H54 (cell line): ENCODE measurements at regions not wholly inside any gene's neighbourhood (a gene's known extent, or its start where the extent isn't known, plus 50 kb on each side); places are given as distances from the start of the nearest gene placed in this dataset.

Experiments used
- DNase-seq: peaks from one replicate; pipeline ENCODE4 v3.0.0; 2011; ENCODE audit warnings: low spot score, mixed read lengths; ENCODE audit not compliant: insufficient read length
- FAIRE-seq: peaks from 3 replicates; lab custom pipeline; 2011; peaks lifted over from hg19 to GRCh38; lab: Jason Lieb, UNC
- POLR2A ChIP-seq: IDR thresholded peaks from 2 replicates; pipeline ENCODE4 v1.6.1; 2011; ENCODE audit warnings: low read depth, mild to moderate bottlenecking, low read length

- no peak for DNase-seq
- no peak for TF ChIP-seq POLR2A
- FAIRE-seq = no peak
These were observed 237.8 kb upstream of the RHOBTB1 start for GRCh38 chr10:61181832-61182231.

GRCh38 chr10:61179771-61180170, 235.8 kb upstream of the RHOBTB1 start:
- no peak for TF ChIP-seq POLR2A
- DNase-seq (no peak), FAIRE-seq (no peak)

GRCh38 chr10:61176424-61176823, 232.4 kb upstream of the RHOBTB1 start:
- no peak for DNase-seq
- FAIRE-seq = no peak
- TF ChIP-seq POLR2A = no peak

GRCh38 chr10:61175316-61175715, 231.3 kb upstream of the RHOBTB1 start:
- no peak for TF ChIP-seq POLR2A
- no peak for DNase-seq
- no peak for FAIRE-seq

GRCh38 chr10:61173450-61173849, 229.5 kb upstream of the RHOBTB1 start:
- no peak for TF ChIP-seq POLR2A
- FAIRE-seq = no peak
- no peak for DNase-seq

GRCh38 chr10:61172182-61172926, 228.4 kb upstream of the RHOBTB1 start:
- TF ChIP-seq POLR2A = no peak
- DNase-seq (no peak), FAIRE-seq (no peak)

- TF ChIP-seq POLR2A = no peak
- DNase-seq (no peak), FAIRE-seq (no peak)
These were observed 226.6 kb upstream of the RHOBTB1 start for GRCh38 chr10:61170594-61170993.

GRCh38 chr10:61169294-61169693, 225.3 kb upstream of the RHOBTB1 start:
- FAIRE-seq = no peak
- DNase-seq = no peak
- no peak for TF ChIP-seq POLR2A

GRCh38 chr10:61166489-61166888, 222.5 kb upstream of the RHOBTB1 start:
- DNase-seq (no peak), FAIRE-seq (no peak)
- no peak for TF ChIP-seq POLR2A

- no peak for DNase-seq
- FAIRE-seq = no peak
- no peak for TF ChIP-seq POLR2A
These were observed 222.1 kb upstream of the RHOBTB1 start for GRCh38 chr10:61166065-61166464.

GRCh38 chr10:61164458-61165160, 220.6 kb upstream of the RHOBTB1 start:
- TF ChIP-seq POLR2A = no peak
- DNase-seq (no peak), FAIRE-seq (no peak)

GRCh38 chr10:61163403-61163802, 219.4 kb upstream of the RHOBTB1 start:
- no peak for FAIRE-seq
- no peak for TF ChIP-seq POLR2A
- no peak for DNase-seq

GRCh38 chr10:61160253-61160652, 216.3 kb upstream of the RHOBTB1 start:
- DNase-seq (no peak), FAIRE-seq (no peak)
- TF ChIP-seq POLR2A = no peak

- TF ChIP-seq POLR2A = no peak
- DNase-seq (no peak), FAIRE-seq (no peak)
These were observed 215.3 kb upstream of the RHOBTB1 start for GRCh38 chr10:61159253-61159652.

GRCh38 chr10:61157182-61157581, 213.2 kb upstream of the RHOBTB1 start:
- TF ChIP-seq POLR2A = no peak
- DNase-seq (no peak), FAIRE-seq (no peak)
